GM12878 (cell line): ENCODE measurements at regions not wholly inside any gene's neighbourhood (a gene's known extent, or its start where the extent isn't known, plus 50 kb on each side); places are given as distances from the start of the nearest gene placed in this dataset.
A peak's percentile ranks its signal among the peaks of the same experiment; 100 is the strongest.
"Not testable (repeated sequence)": the region's sequence is repeated elsewhere in the genome, so short reads cannot be mapped to it uniquely, and the experiment has no call there.

Experiments used
- ATAC-seq: fragments of 200-7000 bp; cut with Tn5 transposase; 3 replicates; pipeline ENCODE4 v1.9.1; 2020; ENCODE audit warnings: mild to moderate bottlenecking, moderate library complexity
- BruUV-seq: library from RNA; stranded (reverse); fragments of 400-500 nt; replicated peaks from 2 replicates; lab custom pipeline; 2021; lab: Mats Ljungman, UMichigan
- CTCF ChIA-PET: fragments of 300-600 bp; sonication (Branson Sonifier 250); formaldehyde crosslinking; extraction: SDS; loops from one replicate; lab custom pipeline; 2021; ENCODE audit warnings: inconsistent platforms; lab: Yijun Ruan, JAX
- POLR2A ChIA-PET: fragments of 350-600 bp; formaldehyde crosslinking; extraction: SDS; loops from one replicate; lab custom pipeline; 2021; ENCODE audit warnings: inconsistent platforms; lab: Charles Lee
- RAD21 ChIA-PET: fragments of 300-600 bp; sonication (Branson Sonifier 250); formaldehyde crosslinking; loops from one replicate; lab custom pipeline; 2023; ENCODE audit warnings: antibody characterized with exemption; ENCODE audit not compliant: unreplicated experiment; lab: Charles Lee
- SMC1A ChIA-PET: fragments of 300-600 bp; sonication (Branson Sonifier 250); formaldehyde crosslinking; loops from one replicate; lab custom pipeline; 2023; ENCODE audit not compliant: unreplicated experiment, uncharacterized antibody; lab: Charles Lee
- DNase-seq: peaks from one replicate; pipeline ENCODE4 v3.0.0-alpha.2; 2011; ENCODE audit warnings: low read depth, low spot score
- FAIRE-seq: peaks from 3 replicates; lab custom pipeline; 2011; peaks lifted over from hg19 to GRCh38; lab: Jason Lieb, UNC
- H2AFZ ChIP-seq: 2 replicates; pipeline ENCODE4 v1.6.0; 2011; ENCODE audit warnings: low read depth, low read length, control low read depth; ENCODE audit not compliant: control insufficient read depth
- H3K27ac ChIP-seq: 2 replicates; pipeline ENCODE4 v1.5.1; 2011; ENCODE audit warnings: control low read depth; ENCODE audit not compliant: control insufficient read depth, insufficient read depth
- H3K27me3 ChIP-seq, 2 experiments: replicated peaks in 1 of 2; 2 replicates each; pipeline versions ENCODE4 v1.6.0 to v1.6.1; 2011; ENCODE audit warnings: low read length in 1 of 2; ENCODE audit not compliant: control insufficient read depth in 2 of 2, insufficient read depth in 2 of 2
- H3K36me3 ChIP-seq, 2 experiments: 2 replicates each; pipeline ENCODE4 v1.5.1; 2011; ENCODE audit warnings: low read length in 1 of 2; ENCODE audit not compliant: control insufficient read depth in 2 of 2, insufficient read depth in 2 of 2
- H3K4me1 ChIP-seq: 2 replicates; pipeline ENCODE4 v1.6.1; 2011; ENCODE audit warnings: mild to moderate bottlenecking, low read length, moderate library complexity, mixed read lengths; ENCODE audit not compliant: control insufficient read depth, insufficient read depth
- H3K4me2 ChIP-seq: 2 replicates; pipeline ENCODE4 v1.6.0; 2011; ENCODE audit warnings: control low read depth; ENCODE audit not compliant: control insufficient read depth, insufficient read depth
- H3K4me3 ChIP-seq: fragments of 200-600 bp; sonication (generic); 2 replicates; pipeline ENCODE4 v1.5.1; 2016
- H3K79me2 ChIP-seq: 2 replicates; pipeline ENCODE4 v1.6.0; 2011; ENCODE audit warnings: low read length; ENCODE audit not compliant: control insufficient read depth, insufficient read depth
- H3K9ac ChIP-seq: 2 replicates; pipeline ENCODE4 v1.8.0; 2011; ENCODE audit warnings: low read length, control low read depth, mixed read lengths; ENCODE audit not compliant: control insufficient read depth, insufficient read depth
- H3K9me3 ChIP-seq: replicated peaks from 3 replicates; pipeline ENCODE4 v1.5.1; 2011; ENCODE audit warnings: mild to moderate bottlenecking, low read length; ENCODE audit not compliant: control insufficient read depth, insufficient read depth
- H4K20me1 ChIP-seq: 2 replicates; pipeline ENCODE4 v1.6.0; 2011; ENCODE audit not compliant: control insufficient read depth, insufficient read depth
- WGBS: methylation state at CpG from one replicate; pipeline ENCODE4 v1.1.6; 2016; ENCODE audit warnings: low lambda C conversion rate; ENCODE audit not compliant: insufficient replicate concordance, insufficient coverage; ENCODE audit errors: missing lambda C conversion rate; 5-methylcytosine and 5-hydroxymethylcytosine counted together
- in situ Hi-C: fragments of 300-500 bp; cut with MboI; formaldehyde crosslinking; loops from 9 replicates; pipeline ENCODE4 v1.14.3; 2018; ENCODE audit warnings: mixed read lengths
- intact Hi-C: fragments of 100-400 bp; cut with micrococcal nuclease; formaldehyde crosslinking; loops from one replicate; pipeline ENCODE4 v1.14.2; 2022; ENCODE audit not compliant: unreplicated experiment

DNA sequence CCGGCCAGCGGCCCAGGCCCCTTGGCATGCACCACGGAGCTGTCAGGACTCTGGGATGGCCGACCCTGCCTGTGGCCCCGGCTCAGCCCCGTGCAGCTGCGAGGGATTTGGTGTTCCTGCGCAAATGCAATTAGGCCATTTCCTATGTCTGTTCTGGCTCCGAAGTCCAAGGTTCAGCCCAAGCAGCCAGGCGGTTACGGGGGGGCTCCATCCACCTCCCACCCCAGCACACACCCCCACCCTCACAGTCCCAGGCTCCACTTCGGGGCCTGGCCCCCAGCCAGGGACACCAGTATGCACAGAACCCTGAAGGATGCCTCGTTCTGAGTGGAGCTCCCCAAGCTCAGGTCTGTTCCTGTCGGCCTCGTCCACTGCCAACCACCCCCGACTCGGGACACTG, 2965.7 kb downstream of the RPIA start:
- H3K79me2 ChIP-seq, POLR2A ChIA-PET, H3K4me2 ChIP-seq, H2AFZ ChIP-seq, H4K20me1 ChIP-seq, H3K36me3 ChIP-seq, H3K9ac ChIP-seq, in situ Hi-C loops, H3K4me1 ChIP-seq, H3K27me3 ChIP-seq, CTCF ChIA-PET, H3K4me3 ChIP-seq, DNase-seq, RAD21 ChIA-PET, SMC1A ChIA-PET, ATAC-seq, intact Hi-C loops, H3K9me3 ChIP-seq, H3K27ac ChIP-seq, FAIRE-seq, BruUV-seq: not testable (repeated sequence)
- 89% methylated on average over 3 of the region's 17 CpGs for WGBS

- CTCF ChIA-PET, DNase-seq, H3K36me3 ChIP-seq, H3K27me3 ChIP-seq, H3K27ac ChIP-seq, in situ Hi-C loops, H3K9ac ChIP-seq, H3K4me3 ChIP-seq, SMC1A ChIA-PET, intact Hi-C loops, H3K4me1 ChIP-seq, POLR2A ChIA-PET, H2AFZ ChIP-seq, H3K9me3 ChIP-seq, FAIRE-seq, ATAC-seq, H4K20me1 ChIP-seq, H3K4me2 ChIP-seq, RAD21 ChIA-PET, H3K79me2 ChIP-seq, BruUV-seq: not testable (repeated sequence)
- 22% methylated on average over 3 of the region's 12 CpGs for WGBS
Observed at GRCh38 chr2:91658336-91658735, 2966.9 kb downstream of the RPIA start.

DNA sequence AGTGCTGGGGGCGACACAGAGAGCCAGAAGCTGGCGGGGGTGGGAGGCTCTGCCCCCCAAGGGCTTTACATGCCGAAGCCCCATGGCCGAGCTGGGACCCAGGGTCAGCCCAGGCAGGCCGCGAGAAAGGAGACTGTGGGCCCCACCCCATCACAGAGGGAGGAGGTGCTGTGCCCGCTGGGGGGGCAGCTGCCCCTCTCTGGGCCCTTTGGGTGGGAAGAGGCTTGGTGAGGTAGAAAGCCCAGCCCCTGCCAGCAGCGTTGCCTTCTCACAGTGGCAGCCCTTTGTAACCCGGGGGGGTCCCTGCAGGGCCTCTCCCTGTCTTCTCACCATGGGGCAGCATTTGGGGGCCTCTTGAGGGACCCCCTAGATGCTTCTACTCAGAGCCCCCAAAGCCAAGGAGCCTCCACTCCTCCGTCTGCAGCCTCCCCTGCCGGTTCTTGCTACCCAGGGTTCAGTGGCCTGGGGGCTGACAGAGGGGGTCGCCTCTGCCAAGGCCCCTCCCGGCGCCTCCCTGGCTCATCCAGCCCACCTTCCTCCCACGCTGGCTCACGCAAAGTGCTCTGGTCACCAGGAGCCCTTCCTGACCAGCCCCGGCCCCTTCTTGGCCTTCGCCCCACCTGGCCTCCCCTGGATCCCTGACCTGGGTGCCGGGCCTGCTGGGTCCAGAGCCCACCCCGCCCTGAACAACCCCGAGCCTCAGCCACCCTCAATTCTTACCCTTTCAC, 2967.9 kb downstream of the RPIA start:
- H3K4me1 ChIP-seq, ATAC-seq, in situ Hi-C loops, H3K27ac ChIP-seq, H3K79me2 ChIP-seq, intact Hi-C loops, CTCF ChIA-PET, H3K36me3 ChIP-seq, H3K4me3 ChIP-seq, FAIRE-seq, H2AFZ ChIP-seq, H4K20me1 ChIP-seq, H3K27me3 ChIP-seq, H3K9me3 ChIP-seq, DNase-seq, RAD21 ChIA-PET, SMC1A ChIA-PET, POLR2A ChIA-PET, H3K9ac ChIP-seq, H3K4me2 ChIP-seq: not testable (repeated sequence)
- TSS peak; percentile 84 for BruUV-seq
- 0% methylated on average over 2 of the region's 21 CpGs for WGBS
